ENCODE measurements at regions not wholly inside any gene's neighbourhood (a gene's known extent, or its start where the extent isn't known, plus 50 kb on each side); places are given as distances from the start of the nearest gene placed in this dataset.

DNA sequence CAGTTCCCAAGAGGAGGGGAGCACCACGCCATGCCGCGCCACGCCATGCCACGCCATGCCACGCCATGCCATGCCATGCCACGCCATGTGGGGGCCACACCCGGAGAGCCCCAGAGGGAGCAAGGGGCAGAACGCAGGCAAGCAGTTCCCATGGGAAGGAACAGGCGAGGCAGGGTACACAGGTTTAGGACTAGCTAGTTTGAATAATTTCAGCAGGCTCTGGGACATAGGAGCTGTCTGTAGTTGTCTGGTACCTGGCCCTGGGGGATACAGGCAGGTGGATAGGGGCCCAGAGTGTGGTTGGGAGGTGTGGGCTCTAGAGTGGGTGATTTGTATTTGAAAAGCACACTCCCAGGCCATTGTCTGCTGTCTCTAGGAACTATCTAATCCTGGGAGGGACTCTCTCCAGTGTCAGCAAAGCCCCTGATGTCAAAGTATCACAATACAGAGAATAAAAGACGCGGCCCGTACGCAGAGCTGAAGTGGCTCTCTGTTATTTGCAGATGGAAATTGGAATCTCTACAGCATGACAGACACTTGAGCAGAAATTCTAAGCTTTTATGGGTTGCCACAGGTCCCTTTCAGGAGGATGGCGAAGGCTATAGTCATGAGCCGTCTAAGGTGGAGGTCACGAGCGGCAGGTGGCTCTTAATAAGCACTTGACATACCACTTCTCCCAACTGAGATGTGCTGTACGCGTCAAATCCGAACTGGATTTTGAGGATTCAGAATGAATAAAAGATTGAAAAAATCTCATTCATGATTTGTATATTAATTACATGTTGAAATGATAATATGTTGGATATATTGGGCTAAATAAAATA is 220.8 kb upstream of the TNRC6C start:
- no peak for DNase-seq

DNA sequence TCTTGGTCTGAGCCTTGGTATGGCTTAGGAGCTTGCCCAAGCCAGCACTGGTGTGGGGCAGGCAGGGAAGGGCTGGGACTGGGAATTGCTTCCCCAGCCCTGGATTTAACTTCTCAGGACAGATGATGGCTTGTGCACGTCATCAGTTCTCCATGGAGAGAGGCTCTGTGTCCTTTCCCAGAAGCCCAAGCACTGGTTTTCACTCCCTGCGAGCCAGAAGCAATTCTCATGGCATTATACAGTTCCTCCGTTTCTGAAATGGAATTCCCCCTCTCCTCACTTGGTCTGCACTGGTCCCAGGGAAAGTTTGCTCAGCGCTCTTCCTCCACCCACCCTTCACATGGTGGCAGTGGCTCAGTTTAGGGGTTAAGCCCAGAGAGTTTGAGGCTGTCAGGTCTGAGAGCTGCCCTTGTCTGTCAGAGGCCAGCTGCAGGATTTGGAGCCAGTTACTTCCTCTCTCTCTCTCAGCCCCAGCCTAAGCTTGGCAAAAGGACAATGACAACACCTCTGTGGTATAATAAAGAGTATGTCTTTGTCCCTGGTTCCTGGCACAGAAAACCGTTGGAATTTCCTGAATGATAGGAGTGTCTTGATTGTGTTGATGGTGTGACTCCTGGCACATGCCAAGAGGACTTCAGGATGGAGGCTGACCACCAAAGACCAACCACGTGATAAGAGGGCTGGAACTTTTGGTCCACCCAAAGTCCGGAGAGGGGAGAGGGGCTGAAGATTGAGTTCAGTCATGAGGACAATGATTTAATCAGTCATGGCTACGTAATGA is 219.6 kb upstream of the TNRC6C start:
- no peak for DNase-seq

DNA sequence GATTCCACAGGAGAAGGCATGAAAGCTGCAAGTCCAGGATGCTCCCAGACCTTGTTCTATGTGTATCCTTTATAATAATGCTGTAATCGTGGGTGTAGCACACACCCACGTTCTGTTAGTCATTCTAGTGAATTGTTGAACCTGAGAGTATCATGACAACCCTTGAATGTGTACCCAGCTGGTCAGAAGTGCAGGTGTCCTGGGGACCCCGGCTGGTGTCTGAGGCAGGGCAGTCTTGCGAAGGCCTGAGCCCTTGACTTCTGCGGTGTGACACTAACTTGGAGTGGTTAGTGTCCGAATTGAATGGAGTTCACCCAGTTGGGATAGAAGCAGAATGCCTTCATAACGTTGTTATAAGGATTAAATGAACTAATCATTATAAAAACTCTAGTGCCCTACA is 218.0 kb upstream of the TNRC6C start:
- no peak for DNase-seq

DNA sequence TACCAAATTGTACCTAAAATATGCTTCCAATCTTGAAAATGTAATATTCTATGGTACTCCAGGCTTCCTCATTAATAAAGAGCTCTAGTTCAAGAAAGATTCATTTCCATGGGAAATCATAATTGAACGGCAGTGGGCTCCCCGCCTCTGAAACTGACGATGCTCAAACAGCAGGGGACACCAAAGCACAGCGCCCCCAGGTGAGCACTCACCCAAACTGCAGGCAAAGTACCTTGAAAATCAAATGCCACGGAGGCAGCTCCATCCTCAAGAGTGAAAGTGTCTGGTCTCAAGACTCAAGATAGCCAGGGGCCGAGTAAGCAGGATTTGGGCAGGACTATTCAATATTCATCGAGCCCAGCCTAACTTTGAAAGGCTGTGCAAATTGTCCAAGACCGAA is 217.4 kb upstream of the TNRC6C start:
- peak; percentile 29 for DNase-seq

DNA sequence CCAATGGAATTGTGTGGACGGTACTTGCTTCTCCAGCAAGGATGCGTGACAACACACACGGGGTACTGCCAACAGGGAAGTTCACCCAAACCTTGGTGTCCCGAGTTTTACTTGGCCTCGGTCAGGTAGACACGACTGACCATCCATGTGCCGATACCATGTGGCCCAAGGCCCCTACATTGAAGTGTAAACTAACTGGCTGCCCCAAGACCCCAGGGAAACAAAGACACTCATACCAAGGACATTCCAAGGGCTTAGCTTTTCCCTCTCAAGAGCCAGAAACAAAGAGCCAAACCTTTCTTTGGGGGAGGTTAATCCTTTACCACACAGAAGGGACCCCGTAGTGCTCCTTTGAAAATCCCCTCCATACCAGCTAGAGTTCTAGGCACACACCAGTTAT is 215.9 kb upstream of the TNRC6C start:
- no peak for DNase-seq

DNA sequence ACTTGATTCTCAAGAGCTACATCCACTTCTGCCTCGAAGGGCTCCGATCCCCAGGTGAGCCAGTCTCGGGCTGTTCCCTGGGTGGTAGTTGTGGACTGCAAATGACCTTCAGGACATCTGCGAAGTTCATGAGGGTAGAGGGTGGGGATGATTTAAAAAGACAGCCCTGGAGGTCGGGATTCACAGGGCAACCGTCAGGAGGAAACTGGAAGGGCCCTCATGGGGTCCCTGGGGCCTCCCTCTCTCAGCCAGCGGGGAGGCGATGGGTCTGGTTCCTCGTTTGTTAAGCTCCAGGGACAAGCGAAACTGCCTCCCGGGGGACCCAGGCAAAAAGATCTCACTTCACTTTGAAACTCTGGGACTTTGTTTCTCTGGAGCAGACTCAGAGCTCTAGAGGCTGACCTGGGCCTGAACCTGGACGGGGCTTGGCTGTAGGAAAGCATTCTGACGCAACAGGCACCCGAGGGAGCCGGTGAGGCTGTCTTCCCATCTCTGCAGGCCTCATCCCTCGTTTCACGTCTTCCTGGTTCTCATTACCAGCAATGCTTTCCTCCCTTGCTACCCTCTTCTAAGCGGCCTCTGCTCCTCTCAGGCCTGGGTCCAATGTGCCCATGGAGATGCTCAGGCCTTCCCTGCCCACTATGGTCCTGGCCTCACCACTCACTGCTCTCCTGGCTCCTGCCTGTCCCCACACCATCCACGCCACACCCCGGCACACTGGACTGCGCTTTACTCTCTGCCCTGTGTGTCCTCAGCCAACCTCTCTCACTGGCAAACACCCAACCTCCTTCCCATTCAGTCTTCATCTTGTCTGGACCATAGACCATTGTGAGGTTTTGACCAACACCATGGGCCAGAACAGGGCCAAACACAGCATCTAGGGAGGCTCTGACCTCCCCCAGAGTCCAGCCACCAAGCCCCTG is 214.2 kb upstream of the TNRC6C start:
- no peak for DNase-seq

DNA sequence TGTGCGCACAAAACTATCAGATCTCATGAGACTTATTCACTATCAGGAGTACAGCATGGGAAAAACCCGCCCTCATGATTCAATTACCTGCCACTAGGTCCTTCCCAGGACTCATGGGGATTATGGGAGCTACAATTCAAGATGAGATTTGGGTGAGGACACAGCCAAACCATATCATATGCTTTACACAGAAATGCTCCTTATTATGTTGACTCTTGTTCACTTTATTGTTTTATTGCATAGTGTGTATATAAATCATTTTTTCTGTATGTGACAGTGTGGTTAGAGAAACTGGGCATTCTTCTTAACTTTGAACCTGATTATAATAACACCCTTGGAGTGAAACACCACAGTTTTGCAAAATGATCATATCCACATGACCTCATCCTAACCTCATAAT is 212.8 kb upstream of the TNRC6C start:
- no peak for DNase-seq

DNA sequence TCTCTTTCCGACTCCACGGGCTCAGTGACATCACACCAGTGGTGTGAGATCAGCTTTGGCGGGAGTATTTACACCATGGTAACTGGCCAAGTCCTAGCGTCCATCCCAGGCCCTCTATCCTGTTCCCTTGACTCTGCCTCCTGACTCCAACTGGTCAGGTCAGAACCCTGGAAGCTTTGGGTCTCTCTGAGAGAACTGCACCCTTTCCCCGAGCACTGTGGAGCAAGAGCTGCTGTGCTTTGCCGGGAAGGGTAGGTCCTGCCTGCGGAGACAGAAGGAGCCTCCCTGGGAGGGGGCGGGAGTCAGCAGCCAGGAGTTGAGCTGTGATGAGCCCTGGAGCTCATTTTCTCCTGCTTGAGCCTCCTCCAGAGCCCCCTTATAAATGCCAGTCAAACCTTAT is 212.1 kb upstream of the TNRC6C start:
- DNase-seq: no peak

DNA sequence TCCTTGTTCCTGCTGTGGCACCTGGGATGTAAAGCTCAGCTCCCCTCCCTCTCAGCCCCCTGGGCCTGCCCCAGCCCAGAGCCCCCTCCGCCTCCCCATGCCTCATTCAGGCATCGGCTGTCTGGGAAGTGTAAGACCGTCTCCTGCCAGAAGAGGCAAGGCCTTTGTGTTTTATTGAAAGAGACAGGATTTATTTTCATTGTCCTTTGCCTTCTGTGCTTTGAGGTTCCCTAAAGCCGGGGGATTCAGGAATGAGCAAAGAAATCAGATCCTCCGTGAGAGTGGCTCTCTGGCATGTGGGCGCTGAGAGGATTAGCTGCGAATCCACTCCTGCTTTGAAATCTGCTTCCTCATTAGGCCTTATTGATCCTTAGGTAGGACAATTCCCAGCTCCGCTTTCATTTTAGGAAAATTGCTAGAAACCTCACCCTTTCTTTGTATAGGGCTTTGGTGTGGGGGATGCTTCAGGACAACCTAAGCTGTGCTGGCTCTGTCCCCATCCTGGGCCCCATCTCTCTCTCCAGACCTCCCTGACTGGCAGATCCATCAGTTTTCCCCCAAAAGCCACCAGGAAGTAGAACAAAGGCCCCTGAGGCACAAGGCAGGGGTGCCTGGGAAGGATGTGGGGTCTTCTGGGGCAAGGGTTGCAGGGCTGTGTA is 211.5 kb upstream of the TNRC6C start:
- no peak for DNase-seq

DNA sequence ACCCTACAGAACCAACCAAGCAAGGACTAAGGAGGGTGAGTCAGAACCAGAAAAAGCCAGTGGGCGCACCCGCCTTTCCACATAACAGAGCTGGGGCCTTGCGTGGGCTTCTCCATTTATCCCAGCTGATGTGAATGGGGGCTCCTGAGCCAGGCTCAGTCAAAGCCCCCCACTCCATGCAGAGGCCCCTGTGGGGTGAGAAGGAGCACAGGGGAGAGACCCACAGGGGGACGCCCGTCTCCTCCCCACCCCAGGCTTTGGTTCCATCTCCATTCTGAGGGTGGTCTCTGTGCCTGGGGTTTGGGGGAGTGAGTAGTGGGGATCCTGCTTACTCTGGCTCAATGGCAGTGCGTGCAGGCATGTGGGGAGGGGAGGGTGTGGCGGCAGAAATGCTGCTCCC is 210.1 kb upstream of the TNRC6C start:
- DNase-seq: no peak

DNA sequence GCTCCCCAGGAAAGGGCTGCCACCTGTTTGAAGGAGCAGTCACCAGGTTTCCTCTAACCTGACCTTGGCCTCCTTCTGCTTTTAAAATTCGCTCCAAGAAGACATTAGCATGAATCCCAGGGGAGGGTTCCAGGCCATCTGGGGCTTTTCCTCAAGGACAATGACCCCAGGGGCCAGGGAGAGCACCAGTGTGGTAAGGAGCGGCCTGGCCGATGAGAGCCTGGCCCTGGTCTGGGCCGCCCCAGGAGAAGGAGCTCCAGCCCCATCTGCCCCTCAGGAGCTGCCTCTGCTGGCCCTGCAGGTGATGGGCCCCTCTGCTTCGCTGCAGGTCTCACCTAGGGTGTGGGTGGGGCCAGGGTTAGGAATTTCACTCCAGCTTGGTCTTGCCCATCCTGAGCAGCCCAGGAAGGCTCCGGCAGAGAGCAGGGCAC is 209.2 kb upstream of the TNRC6C start:
- no peak for DNase-seq

DNA sequence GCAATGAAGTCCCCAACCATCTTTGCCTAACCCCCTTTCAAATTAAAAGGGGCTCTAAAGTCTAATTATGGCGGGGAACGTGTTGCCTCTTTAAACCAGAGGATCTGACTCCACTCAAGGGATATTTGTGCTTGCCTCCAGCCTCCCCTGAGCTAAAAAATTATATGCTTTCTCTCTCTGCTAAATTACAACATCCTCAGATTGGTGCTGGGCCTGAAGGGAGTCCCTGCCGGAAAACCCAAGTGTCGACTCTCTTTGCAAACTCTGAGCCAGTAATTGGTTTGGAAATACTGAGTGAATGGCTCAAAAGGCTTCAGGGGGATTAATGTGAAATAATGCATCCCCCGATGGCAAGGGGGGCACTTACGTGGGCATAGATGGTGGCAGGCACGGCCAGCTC is 208.5 kb upstream of the TNRC6C start:
- DNase-seq: no peak

DNA sequence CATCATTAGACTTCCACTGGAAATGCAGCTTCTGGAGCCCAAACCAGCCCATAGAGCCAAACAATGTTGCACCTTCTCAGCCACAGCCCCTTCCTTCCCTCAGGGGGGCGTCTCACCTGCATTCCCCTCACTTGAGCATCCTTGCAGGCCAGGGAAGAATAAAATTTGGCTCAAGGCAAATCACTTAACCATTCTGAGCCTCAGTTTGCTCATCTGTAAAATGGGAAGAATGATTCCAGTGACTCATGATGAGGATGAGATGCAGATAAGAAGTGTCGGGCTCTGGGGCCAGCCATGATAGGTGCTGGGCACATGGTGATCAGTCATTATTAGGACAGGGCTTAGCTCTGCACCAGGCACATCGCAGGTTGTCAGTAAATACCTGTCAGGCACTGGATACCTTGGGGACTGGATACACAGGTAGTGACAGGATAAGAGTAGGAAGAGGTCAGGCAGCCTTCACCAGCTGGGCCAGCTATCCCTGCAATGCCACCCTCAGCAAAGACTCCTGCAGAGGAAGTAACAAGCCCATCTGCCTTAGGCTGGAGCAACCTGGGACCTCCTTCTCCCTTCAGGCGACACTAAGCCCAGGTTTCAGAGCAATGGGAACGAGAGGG is 208.0 kb upstream of the TNRC6C start:
- no peak for DNase-seq

DNA sequence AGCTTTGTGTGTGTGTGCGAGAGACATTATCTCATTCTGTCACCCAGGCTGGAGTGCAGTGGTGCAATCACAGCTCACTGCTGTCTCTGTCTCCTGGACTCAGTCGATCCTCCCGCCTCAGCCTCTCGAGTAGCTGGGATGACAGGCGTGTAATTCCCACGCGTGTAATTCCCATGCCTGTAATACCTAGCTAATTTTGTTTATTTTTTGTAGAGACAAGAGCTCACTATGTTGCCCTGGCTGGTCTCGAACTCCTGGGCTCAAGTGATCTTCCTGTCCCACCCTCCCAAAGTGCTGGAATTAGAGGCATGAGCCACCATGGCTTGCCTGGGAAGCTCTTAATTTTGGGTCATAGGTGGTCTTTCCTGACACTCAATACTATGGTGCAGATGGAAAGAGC is 205.3 kb upstream of the TNRC6C start:
- no peak for DNase-seq

DNA sequence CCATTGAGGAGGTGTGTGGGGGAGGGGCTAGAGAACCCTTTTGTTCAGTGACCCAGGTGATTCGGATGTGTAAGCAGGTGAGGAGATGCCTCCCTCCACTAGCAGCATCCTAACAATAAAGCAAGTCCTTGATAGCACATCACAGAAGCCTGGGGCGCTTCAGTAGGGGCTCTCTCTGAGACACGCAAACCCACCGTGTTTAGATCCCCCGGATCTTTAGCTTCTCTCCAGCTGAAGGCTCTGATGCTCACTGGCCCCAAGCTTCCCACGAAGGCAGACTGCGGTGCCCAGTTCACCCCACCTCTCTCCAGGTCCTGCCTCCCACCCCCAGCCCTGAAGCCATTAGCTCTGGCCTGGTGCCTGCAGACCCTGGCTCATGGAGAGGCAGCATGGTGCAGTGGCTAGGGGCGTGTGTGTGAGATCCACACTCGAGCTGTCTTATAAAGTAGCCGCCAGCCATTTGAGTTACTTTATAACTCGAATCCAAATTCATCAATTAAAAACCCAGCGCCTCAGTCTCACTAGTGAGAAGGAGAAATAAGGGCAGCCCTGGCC is 204.7 kb upstream of the TNRC6C start:
- DNase-seq: no peak

DNA sequence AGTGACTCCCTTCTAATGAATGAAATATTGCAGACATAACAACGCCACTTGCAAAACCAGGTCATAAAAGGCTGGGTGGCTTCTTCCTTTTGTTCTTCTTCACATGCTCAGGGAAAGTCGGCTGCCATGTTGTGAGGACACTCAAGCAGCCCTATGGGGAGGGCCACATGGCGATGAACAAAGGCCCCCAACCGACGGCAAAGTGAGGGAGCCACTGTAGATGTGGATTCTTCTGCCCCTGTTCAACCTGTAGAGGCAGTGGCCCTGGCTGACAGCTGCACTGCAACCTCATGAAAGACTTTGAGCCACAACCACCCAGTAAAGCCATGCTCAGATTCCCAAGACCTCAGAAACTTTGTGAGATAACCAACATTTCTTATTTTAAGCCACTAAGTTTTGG is 203.5 kb upstream of the TNRC6C start:
- DNase-seq: no peak

DNA sequence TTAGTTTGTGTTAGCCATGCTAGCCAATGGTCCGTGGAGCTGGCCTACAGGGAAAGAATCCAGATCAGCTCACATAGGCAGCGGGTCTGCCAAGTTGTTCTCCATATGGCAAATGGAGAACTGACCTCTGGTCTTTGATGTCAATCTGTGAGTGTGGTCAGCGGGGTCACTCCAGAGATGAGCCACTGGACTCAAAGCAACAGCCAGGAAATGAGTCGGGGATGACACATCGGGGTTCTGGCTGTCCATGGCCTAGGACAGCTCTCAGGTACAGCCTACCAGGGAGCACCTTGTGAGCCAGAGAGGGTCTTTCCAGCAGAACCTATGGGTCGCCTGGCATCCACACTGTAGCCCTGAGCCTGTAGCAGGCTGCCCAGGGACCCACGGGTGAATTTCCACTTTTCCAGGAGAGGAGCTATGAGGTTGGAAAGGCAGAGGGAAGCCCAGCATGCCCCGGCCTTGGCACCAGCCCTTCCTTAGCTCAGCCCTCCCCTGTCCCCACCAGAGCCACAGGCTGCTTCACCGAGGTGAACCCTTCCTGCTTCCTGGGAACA is 203.0 kb upstream of the TNRC6C start:
- DNase-seq: no peak

DNA sequence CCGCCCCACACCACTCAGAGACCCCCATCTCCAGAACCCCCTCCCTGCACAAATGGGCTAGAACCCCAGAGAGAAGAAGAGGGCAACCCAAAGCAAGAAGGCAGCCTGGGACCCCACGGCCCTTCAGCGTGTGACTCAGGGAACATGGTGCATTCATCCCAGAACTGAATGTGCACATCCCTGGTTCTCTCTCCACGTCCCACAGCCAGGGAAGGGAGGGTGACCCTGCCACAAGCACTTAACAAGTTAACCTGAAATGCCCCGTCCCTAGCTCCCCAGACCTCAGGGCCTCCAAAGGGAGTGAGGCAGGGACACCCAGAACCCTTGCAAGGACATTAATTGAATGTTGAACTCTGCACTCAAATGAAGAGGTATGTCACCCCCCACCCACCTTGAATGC is 202.5 kb upstream of the TNRC6C start:
- DNase-seq: no peak

DNA sequence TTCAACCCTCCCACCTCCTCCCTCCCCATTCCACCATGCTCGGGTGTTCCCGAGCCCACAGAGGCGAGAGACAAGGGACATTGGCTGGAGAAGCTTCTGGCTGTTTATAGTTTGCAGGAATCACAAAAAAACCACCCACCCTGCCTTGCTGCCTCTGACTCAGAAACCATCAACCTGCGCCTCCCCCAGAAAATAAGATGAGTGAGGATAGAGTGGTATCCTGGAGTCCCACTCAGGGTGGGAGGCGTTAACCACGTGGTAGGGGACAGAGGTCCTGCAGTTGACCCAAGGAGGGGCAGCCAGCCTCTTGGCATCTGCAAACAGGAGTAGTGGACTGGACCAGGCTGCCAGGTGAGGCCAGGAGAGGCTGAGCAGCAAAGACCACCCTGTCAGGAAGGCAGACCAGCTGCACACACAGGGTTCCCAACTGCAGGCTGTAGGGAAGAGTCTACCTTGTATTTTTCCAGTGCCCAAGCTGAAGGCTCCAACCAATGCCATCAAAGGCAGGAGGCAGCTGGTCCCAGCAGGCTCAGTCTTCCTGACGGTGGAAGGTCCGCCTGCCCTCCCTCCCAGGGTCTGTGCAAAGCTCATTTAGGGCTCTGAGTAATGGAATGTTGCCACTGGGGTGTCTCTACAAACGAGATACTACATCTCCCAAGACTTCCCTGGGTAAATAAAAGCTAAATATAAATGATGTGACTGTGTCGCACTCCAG is 201.5 kb upstream of the TNRC6C start:
- DNase-seq: no peak

DNA sequence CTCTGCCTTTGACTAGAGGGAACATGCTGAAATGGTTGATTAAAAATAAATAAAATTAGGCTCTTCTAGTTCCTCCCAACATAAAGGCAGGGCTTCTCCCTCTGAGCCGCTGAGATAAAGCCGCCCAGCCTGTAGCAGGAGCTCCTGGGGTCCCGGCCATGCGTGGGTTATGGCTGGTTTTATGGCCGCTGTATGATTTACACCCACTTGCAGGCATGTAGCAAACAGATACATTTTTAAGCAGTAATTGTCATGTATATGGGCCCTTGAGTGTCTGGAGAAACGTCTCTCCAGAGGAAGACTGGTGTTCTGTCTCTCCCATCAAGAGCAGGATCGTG is 201.0 kb upstream of the TNRC6C start:
- no peak for DNase-seq

DNA sequence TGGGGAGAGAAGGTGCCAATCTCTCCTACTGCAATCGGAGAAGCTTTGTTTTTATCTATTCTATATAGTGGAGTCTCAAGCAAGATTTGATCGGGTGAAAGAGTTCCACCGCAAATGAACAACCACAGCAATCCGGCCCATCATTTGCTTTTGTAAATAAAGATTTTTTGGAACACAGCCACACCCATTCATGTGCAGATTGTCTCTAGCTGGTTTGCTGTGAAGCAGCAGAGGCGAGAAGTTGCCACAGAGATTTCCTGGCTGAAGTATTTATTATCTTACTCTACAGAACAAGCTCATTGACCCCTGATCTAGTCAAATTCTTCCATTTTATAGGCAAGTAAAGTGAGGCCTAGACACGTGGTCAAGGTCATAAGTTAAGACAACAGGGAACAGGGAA is 195.5 kb upstream of the TNRC6C start:
- no peak for DNase-seq
